GM13977 (cell line): ENCODE measurements at regions not wholly inside any gene's neighbourhood (a gene's known extent, or its start where the extent isn't known, plus 50 kb on each side); places are given as distances from the start of the nearest gene placed in this dataset.

Source experiments
- DNase-seq: peaks from one replicate; pipeline ENCODE4 v3.0.0; 2012; ENCODE audit warnings: low spot score
- CTCF ChIP-seq: IDR thresholded peaks from 2 replicates; pipeline ENCODE4 v1.5.1; 2012; ENCODE audit warnings: mild to moderate bottlenecking, control low read depth; ENCODE audit not compliant: insufficient read depth; ENCODE audit errors: extremely low read depth, missing control alignments
- in situ Hi-C: fragments of 300-500 bp; cut with MboI; formaldehyde crosslinking; loops from one replicate; pipeline ENCODE4 v1.12.0; 2022; ENCODE audit warnings: low sequenced_read_pairs, low pct_unique_long_range_greater_than_20kb, mixed read lengths, inconsistent platforms; ENCODE audit not compliant: unreplicated experiment

- in situ Hi-C loops = no loop called here
- DNase-seq = no peak
- no peak for TF ChIP-seq CTCF
Measured at GRCh38 chr6:11396860-11397259, 140.7 kb upstream of the TMEM170B start.

- no peak for TF ChIP-seq CTCF
- no peak for DNase-seq
- in situ Hi-C loops = no loop called here
Measured at GRCh38 chr6:11393713-11394627, 143.6 kb upstream of the TMEM170B start.

GRCh38 chr6:11392778-11393507, 144.6 kb upstream of the TMEM170B start:
- in situ Hi-C loops = no loop called here
- DNase-seq = no peak
- no peak for TF ChIP-seq CTCF

GRCh38 chr6:11391934-11392777, 145.4 kb upstream of the TMEM170B start:
- DNase-seq = no peak
- no peak for TF ChIP-seq CTCF
- in situ Hi-C loops = no loop called here

GRCh38 chr6:11389977-11390376, 147.6 kb upstream of the TMEM170B start:
- in situ Hi-C loops = no loop called here
- TF ChIP-seq CTCF = no peak
- DNase-seq = no peak
